ENCODE measurements at regions not wholly inside any gene's neighbourhood (a gene's known extent, or its start where the extent isn't known, plus 50 kb on each side); places are given as distances from the start of the nearest gene placed in this dataset.
A peak's percentile ranks its signal among the peaks of the same experiment; 100 is the strongest.

DNA sequence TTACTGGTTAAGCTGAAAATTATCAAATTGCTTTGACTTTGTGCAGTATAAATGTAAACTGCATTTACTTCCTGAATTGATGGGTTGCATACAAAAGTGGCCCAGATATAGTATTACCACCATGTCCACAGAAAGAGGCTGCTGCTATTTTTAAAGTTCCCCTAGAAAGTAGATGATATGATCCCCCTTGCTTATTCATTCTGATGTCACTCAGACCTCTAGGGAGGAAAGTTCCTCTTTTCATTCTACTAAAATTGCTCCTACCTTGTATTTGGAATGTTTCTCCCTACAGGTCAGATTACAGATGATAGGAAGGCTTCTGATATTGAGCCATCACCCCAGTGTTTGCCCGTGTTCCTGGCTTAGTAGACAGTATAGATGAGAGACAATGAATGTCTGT lies 247.6 kb upstream of the TNP1 start:
- Histone ChIP-seq H3K27me3 (ENCODE audit: low read length) (no peaks in the 10 kb centered on the region), H3K4me2 (ENCODE audit: low read depth, low read length, poor library complexity, severe bottlenecking) (no peak overlapping the region), H3K36me3 (ENCODE audit: low read length) (no peaks in the 10 kb centered on the region), H3K9me2 (replicated peaks; ENCODE audit: insufficient read depth, low read length) (no peaks in the 10 kb centered on the region), H3K27ac (ENCODE audit: low read depth, low read length) (no peak overlapping the region), H2AFZ (ENCODE audit: low read depth, low read length, severe bottlenecking) (no peak overlapping the region), H3F3A (ENCODE audit: insufficient read depth) (no peaks in the 10 kb centered on the region), H3K9me3 (ENCODE audit: insufficient read depth, low read length) (no peaks in the 10 kb centered on the region), H3K4me3 (ENCODE audit: insufficient read depth, low read length, poor library complexity, severe bottlenecking) (no peak overlapping the region), H3K79me2 (ENCODE audit: insufficient read depth, low read length) (no peaks in the 10 kb centered on the region), H3K9ac (ENCODE audit: low read length) (no peak overlapping the region), H4K20me1 (ENCODE audit: low read depth, low read length) (no peaks in the 10 kb centered on the region)
- no peak for TF ChIP-seq CTCF (IDR thresholded peaks at IDR 0.05; ENCODE audit: insufficient read depth, low read length, poor library complexity, severe bottlenecking)
- TF ChIP-seq EZH2phosphoT487 (conservative IDR thresholded peaks at IDR 0.05; ENCODE audit: low read length): no peak

GRCh38 chr2:217106650-217107014 lies 246.8 kb upstream of the TNP1 start:
- Histone ChIP-seq H3K27me3 (ENCODE audit: low read length) (no peaks in the 10 kb centered on the region), H3K36me3 (ENCODE audit: low read length) (no peaks in the 10 kb centered on the region), H3K4me3 (ENCODE audit: insufficient read depth, low read length, poor library complexity, severe bottlenecking) (no peak overlapping the region), H3K79me2 (ENCODE audit: insufficient read depth, low read length) (no peaks in the 10 kb centered on the region), H3K9me2 (replicated peaks; ENCODE audit: insufficient read depth, low read length) (no peaks in the 10 kb centered on the region), H3K9me3 (ENCODE audit: insufficient read depth, low read length) (no peaks in the 10 kb centered on the region), H3K27ac (ENCODE audit: low read depth, low read length) (no peak overlapping the region), H3F3A (ENCODE audit: insufficient read depth) (no peaks in the 10 kb centered on the region), H4K20me1 (ENCODE audit: low read depth, low read length) (no peaks in the 10 kb centered on the region), H3K9ac (ENCODE audit: low read length) (no peak overlapping the region), H2AFZ (ENCODE audit: low read depth, low read length, severe bottlenecking) (no peak overlapping the region), H3K4me2 (ENCODE audit: low read depth, low read length, poor library complexity, severe bottlenecking) (no peak overlapping the region)
- TF ChIP-seq CTCF (IDR thresholded peaks at IDR 0.05; ENCODE audit: insufficient read depth, low read length, poor library complexity, severe bottlenecking) (peak; percentile 25), EZH2phosphoT487 (conservative IDR thresholded peaks at IDR 0.05; ENCODE audit: low read length) (no peak)

- no peaks in the 10 kb centered on the region for H4K20me1 ChIP-seq (ENCODE audit: low read depth, low read length)
- H3K4me3 ChIP-seq (ENCODE audit: insufficient read depth, low read length, poor library complexity, severe bottlenecking): no peak overlapping the region
- H3K9me2 ChIP-seq (replicated peaks; ENCODE audit: insufficient read depth, low read length): no peaks in the 10 kb centered on the region
- H3F3A ChIP-seq (ENCODE audit: insufficient read depth): no peaks in the 10 kb centered on the region
- H3K27ac ChIP-seq (ENCODE audit: low read depth, low read length): no peak overlapping the region
- no peaks in the 10 kb centered on the region for H3K36me3 ChIP-seq (ENCODE audit: low read length)
- H3K9ac ChIP-seq (ENCODE audit: low read length): no peak overlapping the region
- TF ChIP-seq CTCF (IDR thresholded peaks at IDR 0.05; ENCODE audit: insufficient read depth, low read length, poor library complexity, severe bottlenecking) (no peak), EZH2phosphoT487 (conservative IDR thresholded peaks at IDR 0.05; ENCODE audit: low read length) (no peak)
- no peak overlapping the region for H3K4me2 ChIP-seq (ENCODE audit: low read depth, low read length, poor library complexity, severe bottlenecking)
- H2AFZ ChIP-seq (ENCODE audit: low read depth, low read length, severe bottlenecking): no peak overlapping the region
- no peaks in the 10 kb centered on the region for H3K79me2 ChIP-seq (ENCODE audit: insufficient read depth, low read length)
- no peaks in the 10 kb centered on the region for H3K9me3 ChIP-seq (ENCODE audit: insufficient read depth, low read length)
- H3K27me3 ChIP-seq (ENCODE audit: low read length): no peaks in the 10 kb centered on the region
Measured at GRCh38 chr2:217105733-217106649, 246.1 kb upstream of the TNP1 start.

Measured in SU-DHL-6 (cell line).